GM13976 (cell line): ENCODE measurements at regions not wholly inside any gene's neighbourhood (a gene's known extent, or its start where the extent isn't known, plus 50 kb on each side); places are given as distances from the start of the nearest gene placed in this dataset.

Experiments used
- DNase-seq: peaks from one replicate; pipeline ENCODE4 v3.0.0; 2012; ENCODE audit warnings: low spot score
- in situ Hi-C: fragments of 300-500 bp; cut with MboI; formaldehyde crosslinking; loops from one replicate; pipeline ENCODE4 v1.12.0; 2022; ENCODE audit warnings: low sequenced_read_pairs, mixed read lengths, inconsistent platforms; ENCODE audit not compliant: unreplicated experiment
- TF ChIP-seq, protein P1 (sequence below): IDR thresholded peaks from 2 replicates; pipeline ENCODE4 v1.5.1; 2012; ENCODE audit warnings: borderline replicate concordance, mild to moderate bottlenecking; ENCODE audit not compliant: insufficient read depth; ENCODE audit errors: extremely low read depth, missing control alignments, control extremely low read depth

DNA sequence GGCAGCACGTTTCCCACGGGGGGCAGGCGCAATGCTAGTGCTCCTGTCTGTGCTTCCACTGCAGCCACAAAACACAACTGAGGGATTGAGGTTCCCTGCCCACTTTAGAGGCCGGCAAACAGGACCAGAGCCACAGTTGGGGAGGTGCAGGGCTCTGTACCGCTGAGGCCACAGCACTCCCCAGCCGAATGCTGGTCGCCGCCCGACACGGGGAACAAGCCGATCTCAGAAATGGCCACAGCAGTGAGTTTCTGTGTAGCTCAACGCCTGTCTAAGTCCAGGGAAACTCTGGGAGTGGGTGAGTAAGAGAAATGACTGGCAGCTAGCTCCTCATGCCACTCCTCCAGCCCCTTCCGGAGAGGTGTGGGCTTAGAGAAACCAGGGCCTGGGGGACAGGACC is 194.0 kb upstream of the VWC2 start:
- DNase-seq, result no peak
- in situ Hi-C loops, result no loop called here
- TF ChIP-seq, protein P1, sequence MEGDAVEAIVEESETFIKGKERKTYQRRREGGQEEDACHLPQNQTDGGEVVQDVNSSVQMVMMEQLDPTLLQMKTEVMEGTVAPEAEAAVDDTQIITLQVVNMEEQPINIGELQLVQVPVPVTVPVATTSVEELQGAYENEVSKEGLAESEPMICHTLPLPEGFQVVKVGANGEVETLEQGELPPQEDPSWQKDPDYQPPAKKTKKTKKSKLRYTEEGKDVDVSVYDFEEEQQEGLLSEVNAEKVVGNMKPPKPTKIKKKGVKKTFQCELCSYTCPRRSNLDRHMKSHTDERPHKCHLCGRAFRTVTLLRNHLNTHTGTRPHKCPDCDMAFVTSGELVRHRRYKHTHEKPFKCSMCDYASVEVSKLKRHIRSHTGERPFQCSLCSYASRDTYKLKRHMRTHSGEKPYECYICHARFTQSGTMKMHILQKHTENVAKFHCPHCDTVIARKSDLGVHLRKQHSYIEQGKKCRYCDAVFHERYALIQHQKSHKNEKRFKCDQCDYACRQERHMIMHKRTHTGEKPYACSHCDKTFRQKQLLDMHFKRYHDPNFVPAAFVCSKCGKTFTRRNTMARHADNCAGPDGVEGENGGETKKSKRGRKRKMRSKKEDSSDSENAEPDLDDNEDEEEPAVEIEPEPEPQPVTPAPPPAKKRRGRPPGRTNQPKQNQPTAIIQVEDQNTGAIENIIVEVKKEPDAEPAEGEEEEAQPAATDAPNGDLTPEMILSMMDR, result no peak

DNA sequence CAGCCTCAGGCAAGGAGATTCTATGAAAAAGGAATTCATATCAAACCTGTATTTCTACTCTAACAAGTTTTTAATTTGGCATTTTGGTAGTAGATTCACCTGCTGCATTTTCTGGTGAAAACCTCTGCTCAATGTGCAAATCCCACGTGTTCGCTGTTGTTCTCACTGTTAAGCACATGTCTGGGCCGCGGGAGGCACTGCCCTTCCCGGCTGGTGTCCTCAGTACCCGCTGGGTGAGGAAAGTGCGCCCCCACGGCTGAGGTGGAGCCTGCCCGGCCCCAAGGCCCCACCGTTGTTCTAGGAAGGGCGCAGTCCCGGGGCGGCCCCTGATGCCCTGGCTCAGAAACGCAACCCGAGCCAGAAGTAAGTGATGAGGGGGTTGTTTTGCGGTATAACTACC is 193.4 kb upstream of the VWC2 start:
- DNase-seq, result no peak
- TF ChIP-seq, protein P1, result no peak
- in situ Hi-C loops, result no loop called here

DNA sequence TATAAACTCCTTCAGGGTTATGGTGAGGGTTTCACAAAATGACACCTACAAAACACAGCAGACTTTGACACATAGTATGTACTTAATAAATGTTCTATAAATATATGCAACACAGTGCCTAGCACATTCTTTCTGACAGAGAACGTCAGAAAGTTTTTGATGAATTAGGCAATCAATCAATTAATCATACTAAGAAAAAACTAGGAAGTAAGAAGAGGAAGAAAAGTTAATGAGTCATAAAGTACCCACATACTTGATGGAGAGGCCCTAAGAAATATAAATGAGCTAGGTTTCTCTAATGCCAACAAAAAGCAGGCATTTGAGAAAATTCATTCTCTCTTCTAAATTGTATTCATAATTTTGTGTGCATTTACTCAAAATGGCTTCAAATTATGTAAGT is 192.7 kb upstream of the VWC2 start:
- in situ Hi-C loops, result no loop called here
- no peak for DNase-seq

DNA sequence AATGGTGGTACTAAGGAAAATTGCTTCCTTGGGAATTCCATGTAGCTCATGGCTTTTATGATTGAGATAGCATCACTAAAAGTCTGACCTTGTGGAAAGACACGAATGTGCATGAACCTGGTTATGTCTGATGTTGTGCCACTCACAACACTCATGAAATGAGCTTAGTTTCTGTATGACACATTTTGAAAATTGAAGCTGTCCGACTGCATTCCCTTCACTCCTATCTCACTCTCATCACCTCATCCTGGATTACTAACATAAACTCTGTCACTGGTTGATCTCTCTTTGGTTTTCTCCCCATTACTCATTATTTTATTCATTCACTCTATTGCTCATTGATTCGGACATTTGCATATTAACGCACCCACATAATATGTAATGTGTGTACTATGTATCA is 190.0 kb upstream of the VWC2 start:
- in situ Hi-C loops, result no loop called here
- DNase-seq, result no peak
- TF ChIP-seq, protein P1, result no peak

More for the DNA sequence above, 192.7 kb upstream of the VWC2 start:
- TF ChIP-seq, protein P1, result no peak

DNA sequence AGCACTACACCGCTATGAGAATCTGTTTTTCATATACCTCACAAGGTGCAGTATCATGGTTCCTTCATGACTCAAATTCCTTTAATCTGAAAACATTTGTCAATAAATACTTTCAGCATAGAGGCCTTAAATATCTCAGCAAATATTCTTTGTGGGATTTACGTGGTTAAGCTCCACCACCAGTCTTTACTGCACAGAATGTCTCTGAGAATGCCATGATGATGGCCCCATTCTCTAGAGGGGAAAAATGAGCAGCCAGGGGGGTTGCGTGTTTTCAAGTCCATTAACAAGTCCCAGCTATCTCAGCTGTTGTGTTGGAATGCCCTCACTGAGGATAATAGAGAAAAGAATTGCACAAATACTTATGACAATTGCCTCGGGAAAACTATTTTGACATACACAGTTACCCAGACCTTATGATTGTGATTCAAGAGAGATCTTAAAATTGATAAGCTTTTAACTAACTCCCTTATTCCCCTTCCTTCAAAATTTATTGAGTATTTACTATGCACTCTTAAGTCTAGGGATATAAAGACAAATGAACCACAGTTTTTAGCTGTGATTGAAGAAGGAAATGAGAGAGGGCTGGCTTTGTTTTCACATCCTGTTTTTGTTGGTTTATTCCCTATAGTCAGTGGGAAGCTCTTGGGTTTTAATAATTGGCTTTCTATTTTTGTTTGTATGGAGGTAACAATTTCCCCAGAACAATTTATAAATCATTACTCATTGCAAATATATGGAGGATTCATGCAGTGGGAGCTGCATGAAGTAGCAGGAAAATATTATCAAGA is 176.5 kb upstream of the VWC2 start:
- in situ Hi-C loops, result no loop called here
- TF ChIP-seq, protein P1, result no peak
- no peak for DNase-seq

DNA sequence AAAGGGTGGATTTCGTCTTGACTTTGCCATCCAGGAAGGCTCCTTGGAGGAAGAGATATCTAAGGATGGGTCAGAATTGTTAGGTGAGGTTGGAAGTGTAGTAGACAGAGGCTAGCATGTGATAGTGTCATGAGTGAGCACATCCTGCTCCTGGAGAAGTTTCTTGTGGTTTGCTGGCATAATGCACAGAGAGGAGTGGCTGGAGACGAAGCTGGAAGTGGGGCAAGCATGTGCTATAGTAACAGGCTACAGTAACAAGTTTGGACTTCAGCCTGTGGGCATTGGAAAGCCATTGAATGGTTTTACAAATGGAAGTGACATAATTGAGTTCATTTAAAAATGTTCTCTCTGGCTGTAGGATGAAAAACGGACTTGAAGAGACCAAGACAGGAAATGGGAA is 175.6 kb upstream of the VWC2 start:
- DNase-seq, result no peak
- TF ChIP-seq, protein P1, result no peak
- in situ Hi-C loops, result no loop called here
